ENCODE measurements at regions not wholly inside any gene's neighbourhood (a gene's known extent, or its start where the extent isn't known, plus 50 kb on each side); places are given as distances from the start of the nearest gene placed in this dataset.

GRCh38 chr11:37857726-37858125, 1259.7 kb upstream of the RAG2 start:
- TF ChIP-seq POLR2AphosphoS5 (IDR thresholded peaks at IDR 0.05; ENCODE audit: low read depth), result no peak
- no peak for TF ChIP-seq GABPA (IDR thresholded peaks at IDR 0.05; ENCODE audit: low read depth)
- TF ChIP-seq CTCF (IDR thresholded peaks at IDR 0.05; ENCODE audit: insufficient read depth, low read length), result no peak
- TF ChIP-seq REST (IDR thresholded peaks at IDR 0.05; ENCODE audit: insufficient replicate concordance, low read depth), result no peak
- no peak for TF ChIP-seq SPI1 (IDR thresholded peaks at IDR 0.05; ENCODE audit: borderline replicate concordance, low read depth)

All from HL-60 (cell line).